ENCODE measurements at regions not wholly inside any gene's neighbourhood (a gene's known extent, or its start where the extent isn't known, plus 50 kb on each side); places are given as distances from the start of the nearest gene placed in this dataset.

DNA sequence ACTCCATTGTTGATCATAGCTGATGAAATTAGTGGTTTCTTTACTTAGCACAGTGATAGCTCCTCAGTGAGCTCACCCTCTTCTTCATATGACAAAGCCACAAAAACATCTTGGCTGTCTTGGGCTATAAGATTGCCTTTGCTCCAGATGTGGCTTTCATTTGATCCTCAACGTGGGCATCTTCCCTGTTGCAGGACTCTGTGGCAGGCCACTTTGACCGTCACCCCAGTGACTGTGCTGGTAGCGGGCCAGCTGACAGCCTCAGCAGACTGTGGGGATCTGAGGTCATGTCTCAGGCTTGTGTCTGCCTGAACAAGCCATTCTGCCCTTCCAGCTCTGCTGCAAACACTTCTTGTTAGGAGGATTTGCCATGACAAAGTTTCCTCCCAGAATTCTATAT, 422.2 kb downstream of the NR2F1-AS1 start:
- DNase-seq, result no peak

DNA sequence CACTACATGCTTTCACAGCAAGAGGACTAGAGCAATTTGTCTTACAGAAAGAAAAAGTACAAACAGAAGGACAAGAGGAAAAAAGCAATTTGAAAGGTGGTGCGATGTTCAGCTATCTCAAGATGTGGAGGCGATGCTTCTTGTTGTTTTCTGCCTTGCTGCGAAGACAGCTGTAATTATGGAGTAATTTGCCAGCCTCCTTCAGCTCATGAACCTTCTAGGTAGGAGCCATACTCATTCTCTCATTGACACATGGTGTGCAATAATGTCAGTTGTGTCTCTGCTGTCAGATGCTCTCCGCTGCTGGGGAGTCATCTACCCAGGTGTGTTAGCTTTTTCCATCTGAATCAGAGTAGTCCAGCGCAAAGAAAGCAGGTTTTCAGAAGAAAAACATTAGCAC, 424.5 kb downstream of the NR2F1-AS1 start:
- no peak for DNase-seq

GRCh38 chr5:93154535-93154934, 426.5 kb downstream of the NR2F1-AS1 start:
- no peak for DNase-seq

GRCh38 chr5:93153461-93153860, 427.6 kb downstream of the NR2F1-AS1 start:
- no peak for DNase-seq

- no peak for DNase-seq
Observed at GRCh38 chr5:93151896-93152295, 429.1 kb downstream of the NR2F1-AS1 start.

DNA sequence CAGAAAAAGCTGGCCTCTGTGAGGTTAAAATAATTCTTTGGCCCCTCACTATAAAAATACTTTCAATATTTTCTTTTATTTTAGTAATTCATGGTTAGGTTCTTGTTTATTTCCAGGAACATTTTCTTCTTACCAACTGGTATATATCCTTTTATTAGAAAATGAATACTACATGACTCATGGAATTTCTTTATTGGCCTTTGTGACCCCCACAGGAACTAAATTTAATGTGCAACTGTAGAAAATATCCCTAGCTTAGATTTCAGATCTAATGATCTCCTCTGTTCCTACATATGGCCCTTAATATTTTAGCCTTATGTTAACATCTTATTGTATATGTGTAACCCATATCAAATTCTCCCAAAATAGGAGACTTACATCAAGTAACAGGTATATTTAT, 429.9 kb downstream of the NR2F1-AS1 start:
- no peak for DNase-seq

GRCh38 chr5:93150311-93151012, 430.6 kb downstream of the NR2F1-AS1 start:
- no peak for DNase-seq

DNA sequence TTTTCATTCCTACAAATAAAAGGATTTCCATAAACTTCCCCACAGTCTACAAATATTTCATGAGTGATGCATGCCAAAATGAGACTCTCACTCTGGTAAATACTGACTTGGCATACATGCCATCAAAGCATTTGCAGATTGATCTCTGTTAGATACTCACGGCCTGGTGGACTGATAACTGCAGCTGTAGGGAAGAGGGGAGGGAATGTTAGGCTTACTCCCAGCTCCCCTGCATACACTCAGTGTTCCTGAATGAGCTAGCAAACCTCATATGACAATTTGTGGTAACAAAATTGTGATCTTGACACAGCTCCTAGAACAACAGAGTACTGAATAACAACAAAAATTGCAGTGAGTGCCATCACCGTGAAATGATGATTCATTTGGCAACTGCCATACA, 435.3 kb downstream of the NR2F1-AS1 start:
- no peak for DNase-seq

GRCh38 chr5:93145019-93145418, 436.0 kb downstream of the NR2F1-AS1 start:
- no peak for DNase-seq

GRCh38 chr5:93141969-93142368, 439.1 kb downstream of the NR2F1-AS1 start:
- DNase-seq, result no peak

GRCh38 chr5:93130624-93131490, 450.2 kb downstream of the NR2F1-AS1 start:
- no peak for DNase-seq

GRCh38 chr5:93126634-93127033, 454.4 kb downstream of the NR2F1-AS1 start:
- no peak for DNase-seq

DNA sequence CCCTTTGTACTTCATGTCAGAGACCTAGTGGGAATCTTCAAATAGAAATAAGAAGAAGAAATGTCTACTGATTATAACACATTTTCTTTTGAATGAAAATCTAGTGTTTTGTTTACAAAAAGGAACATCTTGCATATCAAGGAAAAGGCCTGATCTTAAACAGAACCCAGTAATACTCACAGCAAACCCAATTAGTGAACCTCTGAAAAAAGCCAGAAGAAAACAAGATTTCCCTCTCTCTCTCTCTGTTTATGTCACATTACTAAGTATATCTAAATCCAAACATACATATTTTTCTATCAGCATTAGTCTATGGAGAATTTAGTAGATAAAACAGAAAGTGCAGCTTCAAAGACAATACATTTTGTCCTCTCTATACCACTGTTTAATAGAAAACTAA, 457.9 kb downstream of the NR2F1-AS1 start:
- DNase-seq, result no peak

DNA sequence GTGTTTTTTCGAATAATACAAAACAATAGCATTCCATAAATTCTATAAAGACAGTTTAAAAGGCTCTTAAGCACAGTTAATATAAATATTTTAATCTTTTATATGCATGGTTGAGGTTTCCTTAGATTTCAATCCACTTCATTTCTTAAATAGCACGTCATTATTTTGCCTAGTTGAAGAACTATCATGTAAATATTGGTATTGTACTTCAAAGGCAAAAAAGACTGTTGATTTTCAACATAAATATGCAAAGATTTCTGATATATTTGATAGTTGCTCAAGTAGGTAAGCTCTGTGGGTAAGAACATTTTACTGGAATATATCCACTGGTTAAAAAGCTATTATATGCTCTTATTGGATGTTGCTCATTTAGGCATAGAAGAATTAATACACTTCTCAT, 458.6 kb downstream of the NR2F1-AS1 start:
- no peak for DNase-seq

DNA sequence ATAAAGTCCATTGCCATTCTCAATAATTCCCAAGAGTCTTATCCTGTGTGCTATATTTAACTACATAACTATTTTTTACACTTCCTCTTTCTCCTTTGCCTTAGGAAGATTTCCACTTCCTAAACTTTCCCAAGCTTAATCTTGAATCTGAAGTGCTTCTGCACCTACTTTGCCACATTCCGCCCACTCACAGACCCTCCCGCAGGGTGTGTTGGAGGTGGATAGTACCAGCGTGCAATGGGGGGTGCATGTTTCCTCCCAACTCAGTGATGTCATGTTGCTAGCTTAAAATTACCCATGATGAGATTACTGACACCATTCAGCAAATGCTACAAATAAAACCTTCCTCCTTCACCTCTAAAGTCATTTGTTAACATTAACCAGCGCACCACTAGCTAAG, 460.2 kb downstream of the NR2F1-AS1 start:
- no peak for DNase-seq

DNA sequence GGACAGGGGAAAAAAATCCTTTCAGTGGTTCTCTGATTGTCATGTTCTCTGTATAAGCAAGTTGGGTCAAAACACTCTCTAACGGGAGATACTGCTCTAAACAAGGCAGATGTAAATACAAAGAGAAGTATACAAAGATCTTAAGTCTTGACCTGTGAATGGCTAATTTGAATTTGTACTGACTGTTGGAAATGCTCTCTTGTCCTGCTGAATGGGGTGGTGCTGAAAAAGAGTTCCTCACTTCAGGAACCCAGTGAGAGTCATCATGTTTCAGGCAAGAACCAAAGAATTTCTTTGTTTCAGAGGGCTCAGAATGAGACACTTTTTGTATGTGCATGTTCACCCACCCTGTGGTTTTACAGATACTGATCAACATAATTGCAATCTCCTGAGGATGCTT, 461.0 kb downstream of the NR2F1-AS1 start:
- no peak for DNase-seq

- no peak for DNase-seq
Observed at GRCh38 chr5:93117751-93118531, 463.1 kb downstream of the NR2F1-AS1 start.

- DNase-seq, result no peak
Observed at GRCh38 chr5:93107805-93108520, 473.1 kb downstream of the NR2F1-AS1 start.

GRCh38 chr5:93107141-93107540, 473.9 kb downstream of the NR2F1-AS1 start:
- no peak for DNase-seq

- DNase-seq, result no peak
Observed at GRCh38 chr5:93101661-93102060, 479.4 kb downstream of the NR2F1-AS1 start.

DNA sequence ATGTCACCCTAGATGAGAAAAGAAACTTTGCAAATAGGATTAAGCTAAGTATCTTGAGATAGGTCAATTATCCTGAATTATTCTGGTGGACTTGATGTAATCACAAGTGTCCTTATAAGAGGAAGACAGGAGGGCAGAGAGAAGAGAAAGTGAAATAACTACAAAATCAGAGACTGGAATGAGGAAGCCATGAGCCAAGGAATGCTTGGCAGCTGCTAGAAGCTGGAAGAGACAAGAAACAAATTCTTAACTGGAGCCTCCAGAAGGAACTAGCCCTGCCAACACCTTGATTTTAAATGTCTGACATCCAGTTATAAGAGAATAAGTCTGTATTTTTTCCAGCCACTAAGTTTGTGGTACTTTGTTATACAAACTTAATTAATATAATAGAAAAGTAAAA, 480.0 kb downstream of the NR2F1-AS1 start:
- no peak for DNase-seq

- DNase-seq, result no peak
Observed at GRCh38 chr5:93100428-93100827, 480.6 kb downstream of the NR2F1-AS1 start.

DNA sequence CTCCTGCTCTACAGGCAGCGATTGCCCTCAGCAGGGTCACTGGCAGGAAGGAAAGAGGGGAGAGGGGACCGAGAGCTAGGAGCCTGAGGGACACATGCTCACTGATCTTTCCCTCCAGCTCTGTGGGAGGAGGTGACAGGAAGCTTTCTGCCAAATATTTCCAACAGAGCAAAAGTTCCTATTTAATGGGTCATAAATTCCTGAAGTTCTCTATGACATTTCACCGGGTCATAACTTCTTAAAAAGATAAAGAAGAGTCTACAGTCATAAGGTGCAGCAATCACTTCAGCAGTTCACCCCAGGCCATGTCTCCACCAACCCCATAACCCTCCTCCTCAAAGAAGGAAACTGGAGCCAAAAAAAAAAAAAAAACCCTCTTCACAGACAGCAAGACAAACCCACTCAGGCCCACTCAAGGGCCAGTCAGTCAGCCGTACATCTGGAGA, 481.1 kb downstream of the NR2F1-AS1 start:
- no peak for DNase-seq

All from DMS153 (cell line).